K562 (cell line): ENCODE measurements at regions not wholly inside any gene's neighbourhood (a gene's known extent, or its start where the extent isn't known, plus 50 kb on each side); places are given as distances from the start of the nearest gene placed in this dataset.

ENCODE experiments used
- ATAC-seq: fragments of 200-7000 bp; cut with Tn5 transposase; 3 replicates; pipeline ENCODE4 v1.9.1; 2020; ENCODE audit warnings: moderate library complexity
- BruUV-seq: library from RNA; stranded (reverse); fragments of 400-500 nt; replicated peaks from 2 replicates; lab custom pipeline; 2021; lab: Mats Ljungman, UMichigan
- CTCF ChIA-PET: fragments of 300-600 bp; formaldehyde crosslinking; extraction: SDS; loops from one replicate; lab custom pipeline; 2021; ENCODE audit warnings: low intra/inter-chr PET ratio; lab: Yijun Ruan, JAX
- POLR2A ChIA-PET: fragments of 300-600, 350-650 bp; sonication (Branson Sonifier 250); formaldehyde crosslinking; extraction: SDS; loops from one replicate; lab custom pipeline; 2021; ENCODE audit warnings: antibody characterized with exemption, inconsistent platforms; lab: Yijun Ruan, JAX
- DNase-seq, 4 experiments: peaks; one replicate each; pipeline versions ENCODE4 v3.0.0 to v3.0.0-alpha.2; 2011 to 2018; ENCODE audit warnings: low spot score in 3 of 4, mixed read lengths in 3 of 4; ENCODE audit errors: extremely low read depth in 1 of 4
- FAIRE-seq: peaks from 2 replicates; lab custom pipeline; 2011; peaks lifted over from hg19 to GRCh38; lab: Jason Lieb, UNC
- H2AFZ ChIP-seq: 2 replicates; pipeline ENCODE4 v1.6.0; 2011; ENCODE audit warnings: low read depth, low read length, control low read depth, inconsistent platforms
- H3K27ac ChIP-seq: fragments of 200-600 bp; 3 replicates; pipeline ENCODE4 v1.8.0; 2011; ENCODE audit warnings: low read depth, mild to moderate bottlenecking, control low read depth, inconsistent platforms, low read length, moderate library complexity, mixed read lengths; ENCODE audit errors: extremely low read depth
- H3K27me3 ChIP-seq, 2 experiments: fragments of 300-600 bp in 1 of 2; 2 replicates in 1 of 2; 3 replicates in 1 of 2; pipeline versions ENCODE4 v1.6.0 to v1.8.0; 2011; ENCODE audit warnings: inconsistent platforms in 2 of 2, low read length in 2 of 2, mild to moderate bottlenecking in 1 of 2, mixed read lengths in 1 of 2, moderate library complexity in 1 of 2; ENCODE audit not compliant: control insufficient read depth in 2 of 2, insufficient read depth in 2 of 2
- H3K36me3 ChIP-seq: fragments of 300-600 bp; 3 replicates; pipeline ENCODE4 v1.8.0; 2011; ENCODE audit warnings: mild to moderate bottlenecking, low read length, inconsistent platforms; ENCODE audit not compliant: control insufficient read depth, insufficient read depth
- H3K4me1 ChIP-seq, 2 experiments: fragments of 200-600 bp in 1 of 2; replicated peaks in 1 of 2; 2 replicates in 1 of 2; 3 replicates in 1 of 2; pipeline versions ENCODE4 v1.5.1 to v1.8.0; 2011; ENCODE audit warnings: inconsistent platforms in 2 of 2, low read length in 2 of 2, mild to moderate bottlenecking in 1 of 2, mixed read lengths in 1 of 2, moderate library complexity in 1 of 2; ENCODE audit not compliant: control insufficient read depth in 2 of 2, insufficient read depth in 2 of 2
- H3K4me2 ChIP-seq: 2 replicates; pipeline ENCODE4 v1.6.1; 2011; ENCODE audit warnings: low read length, control low read depth, inconsistent platforms, mixed read lengths; ENCODE audit not compliant: insufficient read depth
- H3K4me3 ChIP-seq: fragments of 200-600 bp; sonication (generic), shearing (Covaris generic); 2 replicates; pipeline ENCODE4 v1.5.1; 2016; ENCODE audit warnings: control low read depth, inconsistent platforms
- H3K79me2 ChIP-seq: fragments of 200-600 bp; 3 replicates; pipeline ENCODE4 v1.8.0; 2011; ENCODE audit warnings: low read length, inconsistent platforms; ENCODE audit not compliant: control insufficient read depth, insufficient read depth
- H3K9ac ChIP-seq, 2 experiments: 2 replicates each; pipeline versions ENCODE4 v1.6.0 to v1.6.1; 2011; ENCODE audit warnings: low read depth in 2 of 2, low read length in 2 of 2, control low read depth in 1 of 2, inconsistent platforms in 1 of 2, mild to moderate bottlenecking in 1 of 2, mixed read lengths in 1 of 2; ENCODE audit not compliant: insufficient read depth in 1 of 2
- H3K9me1 ChIP-seq: one replicate; pipeline ENCODE4 v1.6.0; 2011; ENCODE audit warnings: inconsistent platforms, mild to moderate bottlenecking, low read length, moderate library complexity; ENCODE audit not compliant: control insufficient read depth, insufficient read depth
- H3K9me3 ChIP-seq: replicated peaks from 2 replicates; pipeline ENCODE4 v1.5.1; 2011; ENCODE audit warnings: low read depth, low read length, inconsistent platforms; ENCODE audit not compliant: control insufficient read depth, insufficient read depth
- H4K20me1 ChIP-seq: replicated peaks from 2 replicates; pipeline ENCODE4 v1.6.1; 2011; ENCODE audit warnings: low read length, inconsistent platforms, mixed read lengths; ENCODE audit not compliant: control insufficient read depth, insufficient read depth
- FOXP1 ChIP-seq: sonication (generic); formaldehyde crosslinking; IDR thresholded peaks from 2 replicates; pipeline ENCODE4 v1.8.0; 2022; ENCODE audit warnings: mild to moderate bottlenecking, missing genetic modification reagents
- HEY1 ChIP-seq: fragments of 250-450 bp; sonication (Bioruptor Pico); IDR thresholded peaks from 2 replicates; pipeline ENCODE4 v1.5.0; 2020; ENCODE audit warnings: mild to moderate bottlenecking, moderate library complexity, borderline replicate concordance
- JUND ChIP-seq, 2 experiments: IDR thresholded peaks; 2 replicates in 1 of 2; 3 replicates in 1 of 2; pipeline ENCODE4 v1.6.1; 2011; ENCODE audit warnings: borderline replicate concordance in 2 of 2, low read depth in 2 of 2, low read length in 2 of 2, improper control_type of control experiment in 1 of 2, missing biosample characterization in 1 of 2, missing genetic modification characterization in 1 of 2, missing genetic modification reagents in 1 of 2
- MITF ChIP-seq: IDR thresholded peaks from 2 replicates; pipeline ENCODE4 v1.6.1; 2014; ENCODE audit warnings: antibody characterized with exemption
- MXI1 ChIP-seq: IDR thresholded peaks from 2 replicates; pipeline ENCODE4 v1.6.1; 2011; ENCODE audit warnings: low read depth, mild to moderate bottlenecking, improper control_type of control experiment, low read length
- MYNN ChIP-seq, 2 experiments: sonication (generic); formaldehyde crosslinking in 1 of 2; IDR thresholded peaks; 2 replicates each; pipeline versions ENCODE4 v1.5.0 to v1.6.1; 2016 to 2020; ENCODE audit warnings: antibody characterized with exemption in 1 of 2, missing genetic modification reagents in 1 of 2
- PHB ChIP-seq: fragments of 250-450 bp; sonication (Bioruptor Pico); IDR thresholded peaks from 2 replicates; pipeline ENCODE4 v1.5.0; 2021
- POLR2AphosphoS2 ChIP-seq: IDR thresholded peaks from 2 replicates; pipeline ENCODE4 v1.6.1; 2012; ENCODE audit warnings: low read length, improper control_type of control experiment
- PRPF4 ChIP-seq: fragments of 200-400 bp; formaldehyde crosslinking; IDR thresholded peaks from one replicate; pipeline ENCODE4 v1.6.1; 2017; ENCODE audit warnings: low read length, low read depth, mild to moderate bottlenecking; ENCODE audit not compliant: insufficient read depth, poor library complexity, severe bottlenecking
- SOX6 ChIP-seq: fragments of 450-650 bp; IDR thresholded peaks from 2 replicates; pipeline ENCODE4 v1.6.1; 2014; ENCODE audit warnings: mild to moderate bottlenecking
- ZNF146 ChIP-seq: IDR thresholded peaks from one replicate; pipeline ENCODE4 v1.6.1; 2018; ENCODE audit warnings: missing compliant biosample characterization; ENCODE audit not compliant: unreplicated experiment
- ZNF174 ChIP-seq: fragments of 250-450 bp; sonication (Bioruptor Pico); IDR thresholded peaks from 2 replicates; pipeline ENCODE4 v1.4.0; 2020; ENCODE audit warnings: mild to moderate bottlenecking
- ZNF41 ChIP-seq: fragments of 250-450 bp; sonication (Bioruptor Pico); conservative IDR thresholded peaks from 2 replicates; pipeline ENCODE4 v1.4.0; 2020; ENCODE audit warnings: mild to moderate bottlenecking
- ZNF644 ChIP-seq: fragments of 200-800 bp; sonication (Bioruptor generic); IDR thresholded peaks from 2 replicates; pipeline ENCODE4 v1.6.1; 2016; ENCODE audit warnings: low read depth, missing genetic modification characterization, missing compliant biosample characterization
- WGBS: fragments of 100-300 bp; shearing (Covaris generic); methylation state at CpG from one replicate; pipeline ENCODE4 v1.1.6; 2016; ENCODE audit warnings: low coverage, mixed read lengths; ENCODE audit not compliant: insufficient coverage; ENCODE audit errors: missing lambda C conversion rate; 5-methylcytosine and 5-hydroxymethylcytosine counted together
- in situ Hi-C: fragments of 300-500 bp; cut with MboI; formaldehyde crosslinking; loops from 4 replicates; pipeline ENCODE4 v1.15.0; 2018; ENCODE audit warnings: inconsistent platforms, mixed read lengths
- intact Hi-C: fragments of 100-400 bp; cut with micrococcal nuclease; formaldehyde crosslinking; loops from 2 replicates; pipeline ENCODE4 v1.14.2; 2022
- TF ChIP-seq, protein P1 (sequence below): fragments of 200-800 bp; sonication (Bioruptor generic); IDR thresholded peaks from 2 replicates; pipeline ENCODE4 v1.6.1; 2017; ENCODE audit warnings: missing genetic modification characterization, missing compliant biosample characterization

- DNase-seq: no peak
- BruUV-seq: no TSS peak
- Histone ChIP-seq H3K79me2 (no peaks in the 10 kb centered on the region), H3K4me2 (no peak overlapping the region), H3K36me3 (no peaks in the 10 kb centered on the region), H3K9me1 (no peaks in the 10 kb centered on the region), H3K9ac (no peak overlapping the region), H2AFZ (no peak overlapping the region), H3K4me1 (no peaks in the 10 kb centered on the region), H3K27ac (no peak overlapping the region)
- POLR2A ChIA-PET: interaction anchor here (1.5 kb wide), 1 partner anchor 12 kb away, joined by 4 read pairs; no protein-coding TSS in a partner anchor
- CTCF ChIA-PET: no interaction called here
- intact Hi-C loops (no loop called here), in situ Hi-C loops (no loop called here)
- no peak for ATAC-seq
- no peak for FAIRE-seq
- TF ChIP-seq MXI1: no peak
- no peak for TF ChIP-seq ZNF644 (tag)
- TF ChIP-seq HEY1 (CRISPR knock-in tag): no peak
- TF ChIP-seq, protein P1, sequence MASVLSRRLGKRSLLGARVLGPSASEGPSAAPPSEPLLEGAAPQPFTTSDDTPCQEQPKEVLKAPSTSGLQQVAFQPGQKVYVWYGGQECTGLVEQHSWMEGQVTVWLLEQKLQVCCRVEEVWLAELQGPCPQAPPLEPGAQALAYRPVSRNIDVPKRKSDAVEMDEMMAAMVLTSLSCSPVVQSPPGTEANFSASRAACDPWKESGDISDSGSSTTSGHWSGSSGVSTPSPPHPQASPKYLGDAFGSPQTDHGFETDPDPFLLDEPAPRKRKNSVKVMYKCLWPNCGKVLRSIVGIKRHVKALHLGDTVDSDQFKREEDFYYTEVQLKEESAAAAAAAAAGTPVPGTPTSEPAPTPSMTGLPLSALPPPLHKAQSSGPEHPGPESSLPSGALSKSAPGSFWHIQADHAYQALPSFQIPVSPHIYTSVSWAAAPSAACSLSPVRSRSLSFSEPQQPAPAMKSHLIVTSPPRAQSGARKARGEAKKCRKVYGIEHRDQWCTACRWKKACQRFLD (CRISPR knock-in tag): no peak
- no peak for TF ChIP-seq JUND (IDR thresholded peaks at IDR 0.05; ENCODE audit: borderline replicate concordance, low read depth, low read length)
- TF ChIP-seq JUND (tag; IDR thresholded peaks at IDR 0.05; ENCODE audit: borderline replicate concordance, low read depth, low read length): no peak
- no peak for TF ChIP-seq MITF
- TF ChIP-seq POLR2AphosphoS2: no peak
- TF ChIP-seq PHB (CRISPR knock-in tag): no peak
- no peak for TF ChIP-seq FOXP1 (CRISPR knock-in tag)
- no peak for TF ChIP-seq MYNN (IDR thresholded peaks at IDR 0.05)
- TF ChIP-seq MYNN (CRISPR knock-in tag; IDR thresholded peaks at IDR 0.05): no peak
- TF ChIP-seq ZNF146 (CRISPR knock-in tag): no peak
- TF ChIP-seq ZNF41 (CRISPR knock-in tag): no peak
- no peak for TF ChIP-seq PRPF4
- TF ChIP-seq SOX6: no peak
- TF ChIP-seq ZNF174: no peak
- TF ChIP-seq, all 486 proteins: peak for 0
- no peaks in the 10 kb centered on the region for H3K9me3 ChIP-seq
- no peaks in the 10 kb centered on the region for H4K20me1 ChIP-seq
- H3K27me3 ChIP-seq: peaks cover 0 to 16% of the 10 kb centered on the region in 2 experiments; a peak in 2 of 5 replicates
- no peak overlapping the region for H3K4me3 ChIP-seq
- 0% methylated on average over 1 of the region's 1 CpG for WGBS
Observed at GRCh38 chr10:78316451-78316931, 282.8 kb downstream of the RPS24 start.
